Ramos (cell line): ENCODE measurements at regions not wholly inside any gene's neighbourhood (a gene's known extent, or its start where the extent isn't known, plus 50 kb on each side); places are given as distances from the start of the nearest gene placed in this dataset.
"Not testable (repeated sequence)": the region's sequence is repeated elsewhere in the genome, so short reads cannot be mapped to it uniquely, and the experiment has no call there.

ENCODE experiments used
- in situ Hi-C: fragments of 300-500 bp; cut with MboI; formaldehyde crosslinking; loops from one replicate; pipeline ENCODE4 v1.14.3; 2022; ENCODE audit warnings: low sequenced_read_pairs; ENCODE audit not compliant: unreplicated experiment

- in situ Hi-C loops = no loop called here
Measured at GRCh38 chr11:110856996-110857812, 145.0 kb upstream of the ARHGAP20 start.

- in situ Hi-C loops = no loop called here
Measured at GRCh38 chr11:110856340-110856739, 144.1 kb upstream of the ARHGAP20 start.

GRCh38 chr11:110855191-110855590, 143.0 kb upstream of the ARHGAP20 start:
- in situ Hi-C loops = no loop called here

GRCh38 chr11:110852921-110853490, 140.8 kb upstream of the ARHGAP20 start:
- in situ Hi-C loops = no loop called here

GRCh38 chr11:110850846-110851245, 138.6 kb upstream of the ARHGAP20 start:
- in situ Hi-C loops = no loop called here

- in situ Hi-C loops = not testable (repeated sequence)
Measured at GRCh38 chr11:110843053-110843452, 130.8 kb upstream of the ARHGAP20 start.

- in situ Hi-C loops = no loop called here
Measured at GRCh38 chr11:110838808-110839207, 126.6 kb upstream of the ARHGAP20 start.

- in situ Hi-C loops = no loop called here
Measured at GRCh38 chr11:110837603-110838002, 125.4 kb upstream of the ARHGAP20 start.

GRCh38 chr11:110835106-110835505, 122.9 kb upstream of the ARHGAP20 start:
- in situ Hi-C loops = no loop called here

- in situ Hi-C loops = no loop called here
Measured at GRCh38 chr11:110833033-110833484, 120.8 kb upstream of the ARHGAP20 start.

- in situ Hi-C loops = no loop called here
Measured at GRCh38 chr11:110832539-110832938, 120.3 kb upstream of the ARHGAP20 start.

GRCh38 chr11:110832080-110832479, 119.8 kb upstream of the ARHGAP20 start:
- in situ Hi-C loops = no loop called here

GRCh38 chr11:110830747-110831146, 118.5 kb upstream of the ARHGAP20 start:
- in situ Hi-C loops = no loop called here

- in situ Hi-C loops = no loop called here
Measured at GRCh38 chr11:110830344-110830743, 118.1 kb upstream of the ARHGAP20 start.

- in situ Hi-C loops = no loop called here
Measured at GRCh38 chr11:110829873-110830272, 117.6 kb upstream of the ARHGAP20 start.

GRCh38 chr11:110828086-110828485, 115.8 kb upstream of the ARHGAP20 start:
- in situ Hi-C loops = no loop called here

- in situ Hi-C loops = no loop called here
Measured at GRCh38 chr11:110827276-110827675, 115.0 kb upstream of the ARHGAP20 start.

- in situ Hi-C loops = no loop called here
Measured at GRCh38 chr11:110824912-110825620, 112.8 kb upstream of the ARHGAP20 start.

GRCh38 chr11:110818032-110818687, 105.9 kb upstream of the ARHGAP20 start:
- in situ Hi-C loops = no loop called here

GRCh38 chr11:110812086-110812733, 100.0 kb upstream of the ARHGAP20 start:
- in situ Hi-C loops = no loop called here
